OCI-LY1 (cell line): ENCODE measurements at regions not wholly inside any gene's neighbourhood (a gene's known extent, or its start where the extent isn't known, plus 50 kb on each side); places are given as distances from the start of the nearest gene placed in this dataset.

Experiments used
- CTCF ChIP-seq: fragments of 200-600 bp; sonication (generic), shearing (Covaris generic); IDR thresholded peaks from 2 replicates; pipeline ENCODE4 v1.5.1; 2017; ENCODE audit warnings: mild to moderate bottlenecking, antibody characterized with exemption, low read length, moderate library complexity, mixed read lengths
- EZH2 ChIP-seq: fragments of 200-600 bp; sonication (generic), shearing (Covaris generic); IDR thresholded peaks from 2 replicates; pipeline ENCODE4 v1.8.0; 2017; ENCODE audit warnings: borderline replicate concordance, mixed run types, mild to moderate bottlenecking, antibody characterized with exemption, low read length, moderate library complexity, mixed read lengths

- no peak for TF ChIP-seq CTCF
- no peak for TF ChIP-seq EZH2
Observed at GRCh38 chr16:65600629-65601028, 478.8 kb upstream of the CDH11 start.
